NCI-H1694 (cell line): ENCODE measurements at regions not wholly inside any gene's neighbourhood (a gene's known extent, or its start where the extent isn't known, plus 50 kb on each side); places are given as distances from the start of the nearest gene placed in this dataset.

Source experiments
- DNase-seq: peaks from one replicate; lab custom pipeline; 2025; lab: John Stamatoyannopoulos, UW

GRCh38 chr5:126366199-126366560 lies 57.0 kb upstream of the GRAMD2B start:
- DNase-seq, result no peak

- no peak for DNase-seq
Observed at GRCh38 chr5:126368239-126368812, 54.9 kb upstream of the GRAMD2B start.

- DNase-seq, result no peak
Observed at GRCh38 chr5:126369083-126369482, 54.1 kb upstream of the GRAMD2B start.

GRCh38 chr5:126369995-126370731 lies 53.0 kb upstream of the GRAMD2B start:
- DNase-seq, result no peak

GRCh38 chr5:126370796-126371718 lies 52.2 kb upstream of the GRAMD2B start:
- no peak for DNase-seq

- no peak for DNase-seq
Observed at GRCh38 chr5:126373375-126374108, 49.7 kb upstream of the GRAMD2B start.
